ENCODE measurements at regions not wholly inside any gene's neighbourhood (a gene's known extent, or its start where the extent isn't known, plus 50 kb on each side); places are given as distances from the start of the nearest gene placed in this dataset.

GRCh38 chr10:9825491-9826018 is 1192.1 kb upstream of the CELF2 start:
- ChIA-PET CTCF (no interaction called here), POLR2A (ENCODE audit: low non-redundant PET) (no interaction called here)
- no peak for DNase-seq (ENCODE audit: low spot score)
- H3K27ac ChIP-seq = no peak overlapping the region
- TF ChIP-seq, protein P1, sequence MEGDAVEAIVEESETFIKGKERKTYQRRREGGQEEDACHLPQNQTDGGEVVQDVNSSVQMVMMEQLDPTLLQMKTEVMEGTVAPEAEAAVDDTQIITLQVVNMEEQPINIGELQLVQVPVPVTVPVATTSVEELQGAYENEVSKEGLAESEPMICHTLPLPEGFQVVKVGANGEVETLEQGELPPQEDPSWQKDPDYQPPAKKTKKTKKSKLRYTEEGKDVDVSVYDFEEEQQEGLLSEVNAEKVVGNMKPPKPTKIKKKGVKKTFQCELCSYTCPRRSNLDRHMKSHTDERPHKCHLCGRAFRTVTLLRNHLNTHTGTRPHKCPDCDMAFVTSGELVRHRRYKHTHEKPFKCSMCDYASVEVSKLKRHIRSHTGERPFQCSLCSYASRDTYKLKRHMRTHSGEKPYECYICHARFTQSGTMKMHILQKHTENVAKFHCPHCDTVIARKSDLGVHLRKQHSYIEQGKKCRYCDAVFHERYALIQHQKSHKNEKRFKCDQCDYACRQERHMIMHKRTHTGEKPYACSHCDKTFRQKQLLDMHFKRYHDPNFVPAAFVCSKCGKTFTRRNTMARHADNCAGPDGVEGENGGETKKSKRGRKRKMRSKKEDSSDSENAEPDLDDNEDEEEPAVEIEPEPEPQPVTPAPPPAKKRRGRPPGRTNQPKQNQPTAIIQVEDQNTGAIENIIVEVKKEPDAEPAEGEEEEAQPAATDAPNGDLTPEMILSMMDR (conservative IDR thresholded peaks at IDR 0.05; ENCODE audit: low read depth) = no peak

- POLR2A ChIA-PET (ENCODE audit: low non-redundant PET) = no interaction called here
- DNase-seq (ENCODE audit: low spot score) = no peak
- CTCF ChIA-PET = no interaction called here
- TF ChIP-seq, protein P1 (conservative IDR thresholded peaks at IDR 0.05; ENCODE audit: low read depth) = no peak
- no peak overlapping the region for H3K27ac ChIP-seq
Observed at GRCh38 chr10:9828110-9828509, 1189.6 kb upstream of the CELF2 start.

DNA sequence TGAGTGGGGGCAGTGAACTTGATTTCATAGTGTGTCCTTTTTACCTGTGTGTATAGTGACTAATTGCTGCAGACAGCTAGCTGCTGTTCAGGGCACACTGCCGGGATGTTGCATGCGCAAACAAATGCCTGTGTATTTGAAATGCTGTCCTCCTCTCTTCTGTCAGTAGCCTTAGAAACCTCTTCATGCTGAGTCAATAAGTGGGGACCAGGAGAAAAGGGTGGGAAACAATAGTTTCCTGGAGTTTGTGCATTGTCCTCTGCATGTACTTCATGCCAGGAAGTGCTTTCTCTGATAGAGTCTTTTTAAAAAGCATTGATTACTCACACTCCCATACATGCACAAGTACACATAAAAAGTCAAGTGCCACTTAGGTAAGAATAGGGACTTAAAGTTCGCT is 1183.7 kb upstream of the CELF2 start:
- CTCF ChIA-PET = no interaction called here
- TF ChIP-seq, protein P1 (conservative IDR thresholded peaks at IDR 0.05; ENCODE audit: low read depth) = no peak
- POLR2A ChIA-PET (ENCODE audit: low non-redundant PET) = no interaction called here

DNA sequence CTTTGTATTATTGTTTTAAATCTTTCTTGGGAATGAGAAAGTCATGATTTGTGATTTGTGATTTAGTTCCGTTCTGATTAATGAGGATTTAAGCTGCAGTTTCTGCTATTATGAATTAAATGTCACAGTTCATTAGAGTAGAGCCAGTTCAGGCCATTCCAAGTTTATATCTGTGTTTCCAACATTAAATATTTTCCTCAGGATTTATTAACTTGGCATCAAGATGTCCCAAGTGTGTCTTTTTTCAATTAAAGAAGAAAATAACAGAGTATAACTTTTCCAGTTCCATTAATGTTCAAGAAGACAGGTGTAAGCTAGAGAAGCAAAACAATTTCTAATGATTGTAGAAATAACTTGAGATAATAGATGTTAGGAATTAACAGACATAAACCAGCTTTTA is 1183.2 kb upstream of the CELF2 start:
- no peak overlapping the region for H3K27ac ChIP-seq
- CTCF ChIA-PET = no interaction called here

More for the DNA sequence above, 1183.7 kb upstream of the CELF2 start:
- no peak overlapping the region for H3K27ac ChIP-seq
- no peak for DNase-seq (ENCODE audit: low spot score)

DNA sequence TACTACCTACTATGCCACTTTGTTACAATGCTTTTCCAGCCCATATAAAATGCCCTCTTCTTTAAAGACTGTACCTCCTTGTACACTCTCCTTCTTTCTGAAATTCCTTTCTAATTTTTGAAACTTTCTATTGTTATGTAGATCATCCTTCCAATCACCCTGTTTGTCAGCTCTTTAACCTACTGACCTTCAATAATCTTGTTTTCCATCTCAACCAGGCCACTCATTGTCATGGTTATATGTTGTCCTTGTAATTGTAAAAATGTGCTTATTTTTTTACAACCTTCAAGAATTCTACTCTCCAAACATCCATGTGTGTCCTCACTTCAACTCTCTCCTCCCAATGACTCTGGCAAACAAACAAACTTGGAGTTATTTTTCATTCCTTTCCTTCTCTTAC is 1172.6 kb upstream of the CELF2 start:
- TF ChIP-seq, protein P1 (conservative IDR thresholded peaks at IDR 0.05; ENCODE audit: low read depth) = no peak
- no peak overlapping the region for H3K27ac ChIP-seq
- no peak for DNase-seq (ENCODE audit: low spot score)
- POLR2A ChIA-PET (ENCODE audit: low non-redundant PET) = no interaction called here
- CTCF ChIA-PET = no interaction called here

More for the DNA sequence above, 1183.2 kb upstream of the CELF2 start:
- DNase-seq (ENCODE audit: low spot score) = no peak
- POLR2A ChIA-PET (ENCODE audit: low non-redundant PET) = no interaction called here
- TF ChIP-seq, protein P1 (conservative IDR thresholded peaks at IDR 0.05; ENCODE audit: low read depth) = no peak

GRCh38 chr10:9848278-9848677 is 1169.4 kb upstream of the CELF2 start:
- peak; percentile 25 for DNase-seq (ENCODE audit: low spot score)
- ChIA-PET POLR2A (ENCODE audit: low non-redundant PET) (no interaction called here), CTCF (no interaction called here)
- TF ChIP-seq, protein P1 (conservative IDR thresholded peaks at IDR 0.05; ENCODE audit: low read depth) = no peak
- H3K27ac ChIP-seq = no peak overlapping the region

GRCh38 chr10:9848981-9849380 is 1168.7 kb upstream of the CELF2 start:
- ChIA-PET CTCF (interaction anchor here (0.7 kb wide), 1 partner anchor 629 kb away, joined by 3 read pairs; no protein-coding TSS in a partner anchor), POLR2A (ENCODE audit: low non-redundant PET) (no interaction called here)
- DNase-seq (ENCODE audit: low spot score) = peak; percentile 21
- TF ChIP-seq, protein P1 (conservative IDR thresholded peaks at IDR 0.05; ENCODE audit: low read depth) = no peak
- H3K27ac ChIP-seq = no peak overlapping the region

All from RWPE1 (cell line).